ENCODE measurements at regions not wholly inside any gene's neighbourhood (a gene's known extent, or its start where the extent isn't known, plus 50 kb on each side); places are given as distances from the start of the nearest gene placed in this dataset.
A peak's percentile ranks its signal among the peaks of the same experiment; 100 is the strongest.

GRCh38 chr21:35360870-35361570 lies 311.9 kb upstream of the RUNX1 start:
- TF ChIP-seq SPI1 (IDR thresholded peaks at IDR 0.05; ENCODE audit: borderline replicate concordance, low read depth) (no peak), CTCF (IDR thresholded peaks at IDR 0.05; ENCODE audit: insufficient read depth, low read length) (no peak), GABPA (IDR thresholded peaks at IDR 0.05; ENCODE audit: low read depth) (no peak), REST (IDR thresholded peaks at IDR 0.05; ENCODE audit: insufficient replicate concordance, low read depth) (no peak), POLR2AphosphoS5 (IDR thresholded peaks at IDR 0.05; ENCODE audit: low read depth) (no peak)
- no peak overlapping the region for H3K27ac ChIP-seq (replicated peaks)
- no peak for DNase-seq (ENCODE audit: low read depth in 1 of 2, low spot score in 1 of 2)
- H3K4me3 ChIP-seq (replicated peaks; ENCODE audit: insufficient read depth, low read length), result no peak overlapping the region
- H3K27me3 ChIP-seq (ENCODE audit: insufficient read depth, poor library complexity, severe bottlenecking), result no peaks in the 10 kb centered on the region

- H3K27me3 ChIP-seq (ENCODE audit: insufficient read depth, poor library complexity, severe bottlenecking), result no peaks in the 10 kb centered on the region
- no peak overlapping the region for H3K4me3 ChIP-seq (replicated peaks; ENCODE audit: insufficient read depth, low read length)
- no peak overlapping the region for H3K27ac ChIP-seq (replicated peaks)
- TF ChIP-seq CTCF (IDR thresholded peaks at IDR 0.05; ENCODE audit: insufficient read depth, low read length) (no peak), POLR2AphosphoS5 (IDR thresholded peaks at IDR 0.05; ENCODE audit: low read depth) (no peak), GABPA (IDR thresholded peaks at IDR 0.05; ENCODE audit: low read depth) (no peak), REST (IDR thresholded peaks at IDR 0.05; ENCODE audit: insufficient replicate concordance, low read depth) (no peak), SPI1 (IDR thresholded peaks at IDR 0.05; ENCODE audit: borderline replicate concordance, low read depth) (no peak)
- DNase-seq (ENCODE audit: low read depth in 1 of 2, low spot score in 1 of 2), result no peak
Observed at GRCh38 chr21:35359076-35359475, 310.0 kb upstream of the RUNX1 start.

GRCh38 chr21:35358008-35358407 lies 308.9 kb upstream of the RUNX1 start:
- H3K4me3 ChIP-seq (replicated peaks; ENCODE audit: insufficient read depth, low read length), result no peak overlapping the region
- TF ChIP-seq GABPA (IDR thresholded peaks at IDR 0.05; ENCODE audit: low read depth), result no peak
- TF ChIP-seq CTCF (IDR thresholded peaks at IDR 0.05; ENCODE audit: insufficient read depth, low read length), result no peak
- no peak for TF ChIP-seq REST (IDR thresholded peaks at IDR 0.05; ENCODE audit: insufficient replicate concordance, low read depth)
- peak; percentile 68 for TF ChIP-seq SPI1 (IDR thresholded peaks at IDR 0.05; ENCODE audit: borderline replicate concordance, low read depth)
- H3K27ac ChIP-seq (replicated peaks), result no peak overlapping the region
- H3K27me3 ChIP-seq (ENCODE audit: insufficient read depth, poor library complexity, severe bottlenecking), result no peaks in the 10 kb centered on the region
- no peak for DNase-seq (ENCODE audit: low read depth in 1 of 2, low spot score in 1 of 2)

All from HL-60 (cell line).